ENCODE measurements at regions not wholly inside any gene's neighbourhood (a gene's known extent, or its start where the extent isn't known, plus 50 kb on each side); places are given as distances from the start of the nearest gene placed in this dataset.

- no peak for DNase-seq
Observed at GRCh38 chr4:67106861-67107460, 438.3 kb downstream of the CENPC start.

- no peak for DNase-seq
Observed at GRCh38 chr4:67104145-67104544, 441.2 kb downstream of the CENPC start.

- DNase-seq, result no peak
Observed at GRCh38 chr4:67103001-67103747, 442.1 kb downstream of the CENPC start.

- no peak for DNase-seq
Observed at GRCh38 chr4:67101612-67102011, 443.7 kb downstream of the CENPC start.

GRCh38 chr4:67092351-67092750, 453.0 kb downstream of the CENPC start:
- DNase-seq, result no peak

GRCh38 chr4:67091673-67092072, 453.6 kb downstream of the CENPC start:
- no peak for DNase-seq

- DNase-seq, result peak; percentile 50 to 73
Observed at GRCh38 chr4:67087897-67088296, 457.4 kb downstream of the CENPC start.

GRCh38 chr4:67084783-67085182, 460.5 kb downstream of the CENPC start:
- DNase-seq, result no peak

GRCh38 chr4:67083496-67083895, 461.8 kb downstream of the CENPC start:
- no peak for DNase-seq

- DNase-seq, result no peak
Observed at GRCh38 chr4:67082746-67083145, 462.6 kb downstream of the CENPC start.

- no peak for DNase-seq
Observed at GRCh38 chr4:67080046-67080557, 465.2 kb downstream of the CENPC start.

- no peak for DNase-seq
Observed at GRCh38 chr4:67071641-67072040, 473.7 kb downstream of the CENPC start.

GRCh38 chr4:67055319-67055718, 490.0 kb downstream of the CENPC start:
- DNase-seq, result no peak

- no peak for DNase-seq
Observed at GRCh38 chr4:67054896-67055295, 490.4 kb downstream of the CENPC start.

GRCh38 chr4:67052814-67053675, 492.3 kb downstream of the CENPC start:
- DNase-seq, result no peak

GRCh38 chr4:67051000-67051789, 494.1 kb downstream of the CENPC start:
- no peak for DNase-seq

- no peak for DNase-seq
Observed at GRCh38 chr4:67049446-67049845, 495.9 kb downstream of the CENPC start.

- no peak for DNase-seq
Observed at GRCh38 chr4:67048530-67048929, 496.8 kb downstream of the CENPC start.

GRCh38 chr4:67040315-67040714, 505.0 kb downstream of the CENPC start:
- DNase-seq, result no peak

GRCh38 chr4:67038228-67038566, 507.1 kb downstream of the CENPC start:
- DNase-seq, result no peak

GRCh38 chr4:67037504-67038227, 507.6 kb downstream of the CENPC start:
- DNase-seq, result no peak

GRCh38 chr4:67036791-67037190, 508.5 kb downstream of the CENPC start:
- DNase-seq, result no peak
